Left lung (tissue), 4 donors: ENCODE measurements at regions not wholly inside any gene's neighbourhood (a gene's known extent, or its start where the extent isn't known, plus 50 kb on each side); places are given as distances from the start of the nearest gene placed in this dataset.

Experiments used
- ATAC-seq: fragments of 200-7000 bp; cut with Tn5 transposase; one replicate; pipeline ENCODE4 v1.9.1; 2020; ENCODE audit warnings: moderate library complexity
- DNase-seq, 4 donors: peaks; one replicate each; pipeline ENCODE4 v3.0.0-alpha.2; 2013 to 2020
- H3K27ac ChIP-seq, 2 donors: fragments of 200-600 bp; sonication (generic) in 1 of 2; one replicate each; pipeline versions ENCODE4 v1.5.0 to v1.8.0; 2020 to 2021
- H3K27me3 ChIP-seq, 2 donors: fragments of 200-600 bp; sonication (generic) in 1 of 2; one replicate each; pipeline versions ENCODE4 v1.5.0 to v1.8.0; 2020 to 2021
- H3K36me3 ChIP-seq, 2 donors: fragments of 200-600 bp; sonication (generic) in 1 of 2; one replicate each; pipeline versions ENCODE4 v1.5.0 to v1.8.0; 2020 to 2021
- H3K4me1 ChIP-seq, 2 donors: fragments of 200-600 bp; one replicate each; pipeline ENCODE4 v1.8.0; 2021
- H3K4me3 ChIP-seq, 2 donors: fragments of 200-600 bp; sonication (generic) in 1 of 2; one replicate each; pipeline versions ENCODE4 v1.5.0 to v1.8.0; 2020 to 2021; ENCODE audit warnings: mild to moderate bottlenecking in 1 of 2
- H3K9me3 ChIP-seq, 2 donors: fragments of 200-600 bp; sonication (generic) in 1 of 2; one replicate each; pipeline versions ENCODE4 v1.5.0 to v1.8.0; 2020 to 2021
- CTCF ChIP-seq, 2 donors: fragments of 200-600 bp; sonication (generic) in 1 of 2; IDR thresholded peaks; one replicate each; pipeline versions ENCODE4 v1.5.0 to v1.8.0; 2021; ENCODE audit warnings: antibody characterized with exemption in 2 of 2
- intact Hi-C, 2 donors: fragments of 100-400 bp; cut with DNase I; formaldehyde crosslinking; loops; one replicate each; pipeline versions ENCODE4 v1.11.2 to v1.14.2; 2022
- donor health status: DM: no; HTN: yes; CAD: no.
- donor health status: DM: no; HTN: no; CAD: no.

GRCh38 chr2:107412981-107413380, 413.7 kb upstream of the RGPD4 start:
- no peak for TF ChIP-seq CTCF (IDR thresholded peaks at IDR 0.05)
- no peak overlapping the region for H3K4me3 ChIP-seq
- no peaks in the 10 kb centered on the region for H3K9me3 ChIP-seq
- no peaks in the 10 kb centered on the region for H3K36me3 ChIP-seq
- intact Hi-C loops: no loop called here
- H3K27me3 ChIP-seq: no peaks in the 10 kb centered on the region
- H3K27ac ChIP-seq: no peak overlapping the region
- no peaks in the 10 kb centered on the region for H3K4me1 ChIP-seq
- peak; percentile 15 for ATAC-seq
- no peak for DNase-seq

- Histone ChIP-seq H3K4me1 (no peaks in the 10 kb centered on the region), H3K4me3 (no peak overlapping the region), H3K36me3 (no peaks in the 10 kb centered on the region), H3K9me3 (no peaks in the 10 kb centered on the region), H3K27me3 (no peaks in the 10 kb centered on the region), H3K27ac (no peak overlapping the region)
- TF ChIP-seq CTCF (IDR thresholded peaks at IDR 0.05): no peak
- intact Hi-C loops: no loop called here
- ATAC-seq (no peak), DNase-seq (no peak)
Observed at GRCh38 chr2:107414376-107414775, 412.3 kb upstream of the RGPD4 start.

GRCh38 chr2:107418708-107419107, 408.0 kb upstream of the RGPD4 start:
- Histone ChIP-seq H3K4me3 (no peak overlapping the region), H3K27ac (no peak overlapping the region), H3K27me3 (no peaks in the 10 kb centered on the region), H3K9me3 (no peaks in the 10 kb centered on the region), H3K4me1 (no peaks in the 10 kb centered on the region), H3K36me3 (no peaks in the 10 kb centered on the region)
- ATAC-seq (no peak), DNase-seq (no peak)
- intact Hi-C loops: no loop called here
- no peak for TF ChIP-seq CTCF (IDR thresholded peaks at IDR 0.05)

- DNase-seq (no peak), ATAC-seq (no peak)
- Histone ChIP-seq H3K27ac (no peak overlapping the region), H3K4me1 (no peaks in the 10 kb centered on the region), H3K27me3 (no peaks in the 10 kb centered on the region), H3K9me3 (no peaks in the 10 kb centered on the region), H3K4me3 (no peak overlapping the region), H3K36me3 (no peaks in the 10 kb centered on the region)
- intact Hi-C loops: no loop called here
- no peak for TF ChIP-seq CTCF (IDR thresholded peaks at IDR 0.05)
Observed at GRCh38 chr2:107419191-107419590, 407.5 kb upstream of the RGPD4 start.

- DNase-seq (no peak), ATAC-seq (no peak)
- no peaks in the 10 kb centered on the region for H3K36me3 ChIP-seq
- H3K4me1 ChIP-seq: no peaks in the 10 kb centered on the region
- H3K9me3 ChIP-seq: peaks cover 0 to 13% of the 10 kb centered on the region in 2 donors
- no peaks in the 10 kb centered on the region for H3K27me3 ChIP-seq
- H3K4me3 ChIP-seq: no peak overlapping the region
- intact Hi-C loops: no loop called here
- H3K27ac ChIP-seq: no peak overlapping the region
- no peak for TF ChIP-seq CTCF (IDR thresholded peaks at IDR 0.05)
Observed at GRCh38 chr2:107428781-107429180, 397.9 kb upstream of the RGPD4 start.
